ENCODE measurements at regions not wholly inside any gene's neighbourhood (a gene's known extent, or its start where the extent isn't known, plus 50 kb on each side); places are given as distances from the start of the nearest gene placed in this dataset.

DNA sequence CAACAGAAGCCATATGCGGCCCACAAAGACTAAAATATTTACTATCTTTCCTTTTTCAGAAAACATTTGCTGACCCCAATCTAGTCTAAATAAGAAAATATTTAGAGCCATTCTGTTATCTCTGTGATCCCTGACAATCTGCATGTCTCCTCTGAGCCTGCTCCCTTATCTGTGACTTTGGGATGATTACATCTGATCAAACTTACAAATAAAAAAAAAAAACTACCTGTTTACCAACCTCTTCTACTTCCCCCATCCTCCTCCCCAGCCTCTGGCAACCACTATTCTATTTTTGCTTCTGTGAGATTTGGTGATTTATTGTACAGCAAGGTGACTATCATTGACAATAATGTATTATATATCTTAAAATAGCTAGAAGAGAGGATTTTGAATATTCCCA lies 176.3 kb upstream of the CD180 start:
- POLR2A ChIA-PET, result no interaction called here

More for the DNA sequence above, 176.3 kb upstream of the CD180 start:
- Histone ChIP-seq H4K20me1 (ENCODE audit: insufficient read depth) (no peaks in the 10 kb centered on the region), H3K36me3 (replicated peaks in 1 of 2; ENCODE audit: control insufficient read depth in 1 of 2, insufficient read depth in 2 of 2, low read length in 1 of 2) (no peaks in the 10 kb centered on the region), H3K9me2 (no peaks in the 10 kb centered on the region), H3K9ac (no peak overlapping the region), H2AFZ (ENCODE audit: low read depth) (no peak overlapping the region), H3K4me3 (ENCODE audit: low read depth in 2 of 2, low read length in 1 of 2) (no peak overlapping the region), H3K4me1 (ENCODE audit: control insufficient read depth in 1 of 2, insufficient read depth in 2 of 2, low read depth in 1 of 2, low read length in 1 of 2) (peaks cover 0 to 5% of the 10 kb centered on the region in 2 experiments; a peak in 3 of 4 replicates), H3K79me2 (ENCODE audit: insufficient read depth) (no peaks in the 10 kb centered on the region), H3K27me3 (ENCODE audit: insufficient read depth) (no peaks in the 10 kb centered on the region), H3K4me2 (no peak overlapping the region), H3K27ac (ENCODE audit: low read depth in 2 of 2, low read length in 1 of 2) (no peak overlapping the region), H3F3A (replicated peaks; ENCODE audit: insufficient read depth) (no peaks in the 10 kb centered on the region), H3K9me3 (no peaks in the 10 kb centered on the region)
- 88% methylated on average over 1 of the region's 1 CpG for WGBS (ENCODE audit: low lambda C conversion rate)
- CTCF ChIA-PET, result interaction anchor here (2.2 kb wide), 1 partner anchor 10 kb away, joined by 8 read pairs; no protein-coding TSS in a partner anchor
- no peak for DNase-seq
- TF ChIP-seq FOXM1 (IDR thresholded peaks at IDR 0.05; ENCODE audit: low read depth), result no peak
- TF ChIP-seq, protein P1, sequence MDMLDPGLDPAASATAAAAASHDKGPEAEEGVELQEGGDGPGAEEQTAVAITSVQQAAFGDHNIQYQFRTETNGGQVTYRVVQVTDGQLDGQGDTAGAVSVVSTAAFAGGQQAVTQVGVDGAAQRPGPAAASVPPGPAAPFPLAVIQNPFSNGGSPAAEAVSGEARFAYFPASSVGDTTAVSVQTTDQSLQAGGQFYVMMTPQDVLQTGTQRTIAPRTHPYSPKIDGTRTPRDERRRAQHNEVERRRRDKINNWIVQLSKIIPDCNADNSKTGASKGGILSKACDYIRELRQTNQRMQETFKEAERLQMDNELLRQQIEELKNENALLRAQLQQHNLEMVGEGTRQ (IDR thresholded peaks at IDR 0.05; ENCODE audit: borderline replicate concordance, low read depth, low read length), result no peak
- TF ChIP-seq FOSL2 (IDR thresholded peaks at IDR 0.05; ENCODE audit: borderline replicate concordance, low read depth), result no peak
- TF ChIP-seq SMC3 (IDR thresholded peaks at IDR 0.05; ENCODE audit: low read depth, low read length), result no peak
- TF ChIP-seq NRF1 (IDR thresholded peaks at IDR 0.05; ENCODE audit: low read depth, low read length), result no peak
- TF ChIP-seq TEAD4 (IDR thresholded peaks at IDR 0.05; ENCODE audit: borderline replicate concordance, insufficient read depth), result no peak
- TF ChIP-seq, protein P2, sequence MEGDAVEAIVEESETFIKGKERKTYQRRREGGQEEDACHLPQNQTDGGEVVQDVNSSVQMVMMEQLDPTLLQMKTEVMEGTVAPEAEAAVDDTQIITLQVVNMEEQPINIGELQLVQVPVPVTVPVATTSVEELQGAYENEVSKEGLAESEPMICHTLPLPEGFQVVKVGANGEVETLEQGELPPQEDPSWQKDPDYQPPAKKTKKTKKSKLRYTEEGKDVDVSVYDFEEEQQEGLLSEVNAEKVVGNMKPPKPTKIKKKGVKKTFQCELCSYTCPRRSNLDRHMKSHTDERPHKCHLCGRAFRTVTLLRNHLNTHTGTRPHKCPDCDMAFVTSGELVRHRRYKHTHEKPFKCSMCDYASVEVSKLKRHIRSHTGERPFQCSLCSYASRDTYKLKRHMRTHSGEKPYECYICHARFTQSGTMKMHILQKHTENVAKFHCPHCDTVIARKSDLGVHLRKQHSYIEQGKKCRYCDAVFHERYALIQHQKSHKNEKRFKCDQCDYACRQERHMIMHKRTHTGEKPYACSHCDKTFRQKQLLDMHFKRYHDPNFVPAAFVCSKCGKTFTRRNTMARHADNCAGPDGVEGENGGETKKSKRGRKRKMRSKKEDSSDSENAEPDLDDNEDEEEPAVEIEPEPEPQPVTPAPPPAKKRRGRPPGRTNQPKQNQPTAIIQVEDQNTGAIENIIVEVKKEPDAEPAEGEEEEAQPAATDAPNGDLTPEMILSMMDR (IDR thresholded peaks at IDR 0.05), result no peak
- no peak for TF ChIP-seq POLR2AphosphoS5 (IDR thresholded peaks at IDR 0.05; ENCODE audit: low read depth, low read length)
- TF ChIP-seq EP300 (IDR thresholded peaks at IDR 0.05; ENCODE audit: borderline replicate concordance in 1 of 2, low read depth in 1 of 2, low read length in 1 of 2), result no peak
- TF ChIP-seq, protein P3, sequence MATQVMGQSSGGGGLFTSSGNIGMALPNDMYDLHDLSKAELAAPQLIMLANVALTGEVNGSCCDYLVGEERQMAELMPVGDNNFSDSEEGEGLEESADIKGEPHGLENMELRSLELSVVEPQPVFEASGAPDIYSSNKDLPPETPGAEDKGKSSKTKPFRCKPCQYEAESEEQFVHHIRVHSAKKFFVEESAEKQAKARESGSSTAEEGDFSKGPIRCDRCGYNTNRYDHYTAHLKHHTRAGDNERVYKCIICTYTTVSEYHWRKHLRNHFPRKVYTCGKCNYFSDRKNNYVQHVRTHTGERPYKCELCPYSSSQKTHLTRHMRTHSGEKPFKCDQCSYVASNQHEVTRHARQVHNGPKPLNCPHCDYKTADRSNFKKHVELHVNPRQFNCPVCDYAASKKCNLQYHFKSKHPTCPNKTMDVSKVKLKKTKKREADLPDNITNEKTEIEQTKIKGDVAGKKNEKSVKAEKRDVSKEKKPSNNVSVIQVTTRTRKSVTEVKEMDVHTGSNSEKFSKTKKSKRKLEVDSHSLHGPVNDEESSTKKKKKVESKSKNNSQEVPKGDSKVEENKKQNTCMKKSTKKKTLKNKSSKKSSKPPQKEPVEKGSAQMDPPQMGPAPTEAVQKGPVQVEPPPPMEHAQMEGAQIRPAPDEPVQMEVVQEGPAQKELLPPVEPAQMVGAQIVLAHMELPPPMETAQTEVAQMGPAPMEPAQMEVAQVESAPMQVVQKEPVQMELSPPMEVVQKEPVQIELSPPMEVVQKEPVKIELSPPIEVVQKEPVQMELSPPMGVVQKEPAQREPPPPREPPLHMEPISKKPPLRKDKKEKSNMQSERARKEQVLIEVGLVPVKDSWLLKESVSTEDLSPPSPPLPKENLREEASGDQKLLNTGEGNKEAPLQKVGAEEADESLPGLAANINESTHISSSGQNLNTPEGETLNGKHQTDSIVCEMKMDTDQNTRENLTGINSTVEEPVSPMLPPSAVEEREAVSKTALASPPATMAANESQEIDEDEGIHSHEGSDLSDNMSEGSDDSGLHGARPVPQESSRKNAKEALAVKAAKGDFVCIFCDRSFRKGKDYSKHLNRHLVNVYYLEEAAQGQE (IDR thresholded peaks at IDR 0.05; ENCODE audit: low read depth, low read length), result no peak
- TF ChIP-seq GATA2 (CRISPR knock-in tag; IDR thresholded peaks at IDR 0.05), result no peak
- TF ChIP-seq TAF1 (IDR thresholded peaks at IDR 0.05; ENCODE audit: borderline replicate concordance, low read depth, low read length), result no peak
- no peak for TF ChIP-seq TCF12 (IDR thresholded peaks at IDR 0.05)
- TF ChIP-seq IRF3 (IDR thresholded peaks at IDR 0.05; ENCODE audit: low read depth, low read length), result no peak
- TF ChIP-seq JUND (IDR thresholded peaks at IDR 0.05), result no peak
- TF ChIP-seq SIN3A (IDR thresholded peaks at IDR 0.05; ENCODE audit: borderline replicate concordance, low read depth, low read length), result no peak
